ENCODE measurements at regions not wholly inside any gene's neighbourhood (a gene's known extent, or its start where the extent isn't known, plus 50 kb on each side); places are given as distances from the start of the nearest gene placed in this dataset.
"Not testable (repeated sequence)": the region's sequence is repeated elsewhere in the genome, so short reads cannot be mapped to it uniquely, and the experiment has no call there.

DNA sequence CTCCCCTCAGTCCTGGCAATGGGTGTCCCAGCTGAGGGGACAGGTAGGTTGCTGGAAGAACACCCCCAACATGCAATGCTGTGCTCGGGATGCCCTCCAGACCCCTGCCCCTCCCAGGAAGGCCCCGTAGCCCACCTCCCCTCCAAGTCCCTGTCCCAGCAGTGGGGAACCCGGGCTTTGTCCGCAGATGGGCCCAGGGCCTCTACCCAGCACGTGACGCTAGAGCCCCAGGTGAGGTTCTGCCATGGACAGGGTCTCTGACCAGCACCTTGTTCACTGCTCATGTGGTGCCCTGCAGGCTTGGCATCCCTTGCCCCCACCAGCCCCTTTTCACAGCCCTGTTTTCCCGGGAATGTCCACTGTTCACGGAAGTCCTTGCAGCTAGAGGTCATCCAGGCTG is 220.0 kb upstream of the SGCG start:
- no peak overlapping the region for H3K4me3 ChIP-seq (replicated peaks in 1 of 2; ENCODE audit: low read depth in 2 of 2, low read length in 2 of 2)
- no peak for TF ChIP-seq CTCF (IDR thresholded peaks at IDR 0.05; ENCODE audit: low read depth, low read length)
- DNase-seq (ENCODE audit: low read depth in 2 of 2) = no peak

GRCh38 chr13:22961342-22961741 is 219.4 kb upstream of the SGCG start:
- not testable (repeated sequence) for H3K4me3 ChIP-seq (replicated peaks in 1 of 2; ENCODE audit: low read depth in 2 of 2, low read length in 2 of 2); DNase-seq (ENCODE audit: low read depth in 2 of 2)

- no peak overlapping the region for H3K4me3 ChIP-seq (replicated peaks in 1 of 2; ENCODE audit: low read depth in 2 of 2, low read length in 2 of 2)
- TF ChIP-seq CTCF (IDR thresholded peaks at IDR 0.05; ENCODE audit: low read depth, low read length) = no peak
- no peak for DNase-seq (ENCODE audit: low read depth in 2 of 2)
Observed at GRCh38 chr13:22961835-22962537, 218.8 kb upstream of the SGCG start.

GRCh38 chr13:22963384-22964053 is 217.3 kb upstream of the SGCG start:
- H3K4me3 ChIP-seq (replicated peaks in 1 of 2; ENCODE audit: low read depth in 2 of 2, low read length in 2 of 2); DNase-seq (ENCODE audit: low read depth in 2 of 2): not testable (repeated sequence)

GRCh38 chr13:22964245-22964966 is 216.4 kb upstream of the SGCG start:
- TF ChIP-seq CTCF (IDR thresholded peaks at IDR 0.05; ENCODE audit: low read depth, low read length) = no peak
- DNase-seq (ENCODE audit: low read depth in 2 of 2) = no peak
- H3K4me3 ChIP-seq (replicated peaks in 1 of 2; ENCODE audit: low read depth in 2 of 2, low read length in 2 of 2) = no peak overlapping the region

GRCh38 chr13:22965011-22965857 is 215.5 kb upstream of the SGCG start:
- DNase-seq (ENCODE audit: low read depth in 2 of 2) = not testable (repeated sequence)

DNA sequence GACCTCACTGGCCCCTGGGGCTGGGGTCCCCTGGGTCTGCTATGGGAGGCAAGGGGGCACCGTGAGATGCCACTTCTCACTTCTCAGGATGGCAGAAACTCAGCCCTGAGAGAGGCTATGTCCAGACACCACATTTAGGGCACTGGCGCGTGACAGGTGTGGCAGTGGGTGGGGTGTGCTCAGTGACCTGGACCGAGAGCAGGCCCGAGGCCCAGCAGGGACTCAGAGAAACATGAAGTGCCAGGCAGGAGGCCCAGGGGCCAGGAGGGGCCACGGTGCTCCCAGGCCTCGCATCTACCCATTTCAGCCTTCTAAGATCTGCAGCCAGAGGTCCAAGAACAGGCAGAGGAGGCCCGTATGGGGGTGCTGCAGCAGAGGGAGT is 214.9 kb upstream of the SGCG start:
- DNase-seq (ENCODE audit: low read depth in 2 of 2); H3K4me3 ChIP-seq (replicated peaks in 1 of 2; ENCODE audit: low read depth in 2 of 2, low read length in 2 of 2): not testable (repeated sequence)

More at GRCh38 chr13:22965011-22965857, 215.5 kb upstream of the SGCG start:
- not testable (repeated sequence) for H3K4me3 ChIP-seq (replicated peaks in 1 of 2; ENCODE audit: low read depth in 2 of 2, low read length in 2 of 2)

DNA sequence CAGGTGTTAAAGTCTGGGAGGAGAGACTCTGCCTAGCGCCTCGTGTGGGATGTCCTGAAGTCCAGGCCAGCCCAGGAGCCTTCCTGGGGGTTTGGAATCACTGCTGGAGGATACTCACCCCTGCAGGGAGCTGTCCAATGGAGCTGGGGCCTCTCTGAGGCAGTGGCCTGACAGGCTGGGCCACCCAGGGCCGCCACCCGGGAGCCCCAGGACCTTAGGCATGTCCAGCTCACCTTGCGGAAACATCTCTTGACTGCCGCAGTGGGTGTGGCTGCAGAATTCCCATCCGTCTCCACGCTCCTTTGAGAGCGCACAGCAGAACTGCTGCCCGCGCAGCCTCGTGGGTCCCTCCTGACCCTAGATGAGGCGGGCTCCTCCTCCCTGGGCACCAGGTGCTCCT is 214.0 kb upstream of the SGCG start:
- H3K4me3 ChIP-seq (replicated peaks in 1 of 2; ENCODE audit: low read depth in 2 of 2, low read length in 2 of 2); DNase-seq (ENCODE audit: low read depth in 2 of 2): not testable (repeated sequence)

DNA sequence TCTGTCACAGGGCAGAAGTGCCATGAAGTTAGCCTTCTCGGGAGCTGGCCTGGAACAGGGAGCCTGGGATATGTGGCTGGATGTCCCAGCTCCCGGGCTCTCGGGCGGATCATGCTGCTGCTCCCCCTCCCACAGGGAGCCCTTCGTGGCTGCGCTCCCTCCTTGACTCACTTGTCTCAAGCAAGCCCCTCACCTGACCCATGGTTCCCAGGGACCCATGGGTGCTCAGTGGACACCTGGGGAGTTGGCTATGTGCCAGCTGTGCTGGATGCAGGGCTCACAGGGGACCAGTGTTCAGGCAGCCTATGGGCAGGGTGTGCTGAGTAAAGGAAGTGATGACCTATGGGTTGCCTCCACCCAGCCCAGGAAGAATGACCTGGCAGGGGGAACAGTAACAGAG is 213.1 kb upstream of the SGCG start:
- no peak for TF ChIP-seq CTCF (IDR thresholded peaks at IDR 0.05; ENCODE audit: low read depth, low read length)
- DNase-seq (ENCODE audit: low read depth in 2 of 2) = no peak
- no peak overlapping the region for H3K4me3 ChIP-seq (replicated peaks in 1 of 2; ENCODE audit: low read depth in 2 of 2, low read length in 2 of 2)
